DND-41 (cell line): ENCODE measurements at regions not wholly inside any gene's neighbourhood (a gene's known extent, or its start where the extent isn't known, plus 50 kb on each side); places are given as distances from the start of the nearest gene placed in this dataset.

Experiments
- ATAC-seq: fragments of 200-7000 bp; cut with Tn5 transposase; 3 replicates; pipeline ENCODE4 v1.9.1; 2021; ENCODE audit warnings: low read depth; ENCODE audit not compliant: insufficient read depth
- DNase-seq: peaks from one replicate; pipeline ENCODE4 v3.0.0-alpha.2; 2020
- H2AFZ ChIP-seq: 2 replicates; pipeline ENCODE4 v1.6.0; 2012; ENCODE audit warnings: low read depth, low read length
- H3K27ac ChIP-seq: 2 replicates; pipeline ENCODE4 v1.5.1; 2012; ENCODE audit warnings: low read length, inconsistent platforms
- H3K27me3 ChIP-seq: fragments of 200-600 bp; sonication (generic); 2 replicates; pipeline ENCODE4 v1.6.0; 2012; ENCODE audit warnings: low read length, mild to moderate bottlenecking, inconsistent platforms; ENCODE audit not compliant: insufficient read depth, poor library complexity
- H3K36me3 ChIP-seq: 2 replicates; pipeline ENCODE4 v1.5.1; 2012; ENCODE audit warnings: low read length, inconsistent platforms; ENCODE audit not compliant: insufficient read depth
- H3K4me1 ChIP-seq: 2 replicates; pipeline ENCODE4 v1.5.1; 2012; ENCODE audit warnings: mild to moderate bottlenecking, low read length; ENCODE audit not compliant: insufficient read depth
- H3K4me2 ChIP-seq: 2 replicates; pipeline ENCODE4 v1.6.0; 2012; ENCODE audit warnings: mild to moderate bottlenecking, moderate library complexity, low read length, inconsistent platforms; ENCODE audit not compliant: insufficient read depth
- H3K4me3 ChIP-seq, 2 experiments: fragments of 200-600 bp in 1 of 2; shearing (Covaris generic) in 1 of 2; 2 replicates each; pipeline ENCODE4 v1.5.1; 2012 to 2016; ENCODE audit warnings: inconsistent platforms in 2 of 2, low read length in 2 of 2, mild to moderate bottlenecking in 2 of 2, low read depth in 1 of 2, moderate library complexity in 1 of 2
- H3K79me2 ChIP-seq: 2 replicates; pipeline ENCODE4 v1.6.0; 2012; ENCODE audit warnings: low read length, inconsistent platforms; ENCODE audit not compliant: insufficient read depth
- H3K9ac ChIP-seq: 2 replicates; pipeline ENCODE4 v1.6.0; 2012; ENCODE audit warnings: low read depth, mild to moderate bottlenecking, inconsistent platforms, low read length, moderate library complexity
- H3K9me3 ChIP-seq: 2 replicates; pipeline ENCODE4 v1.5.1; 2012; ENCODE audit warnings: low read length, moderate library complexity, mild to moderate bottlenecking, inconsistent platforms; ENCODE audit not compliant: insufficient read depth, severe bottlenecking
- H4K20me1 ChIP-seq: 2 replicates; pipeline ENCODE4 v1.6.0; 2012; ENCODE audit warnings: low read length; ENCODE audit not compliant: insufficient read depth
- EZH2 ChIP-seq: IDR thresholded peaks from 3 replicates; pipeline ENCODE4 v1.6.1; 2012; ENCODE audit warnings: borderline replicate concordance, low read depth, mild to moderate bottlenecking, moderate library complexity, low read length, inconsistent platforms; ENCODE audit not compliant: severe bottlenecking
- TF ChIP-seq, protein P1 (sequence below): IDR thresholded peaks from 2 replicates; pipeline ENCODE4 v1.5.1; 2012; ENCODE audit warnings: borderline replicate concordance, low read length, moderate library complexity, mild to moderate bottlenecking; ENCODE audit not compliant: poor library complexity, severe bottlenecking; ENCODE audit errors: extremely low read depth

DNA sequence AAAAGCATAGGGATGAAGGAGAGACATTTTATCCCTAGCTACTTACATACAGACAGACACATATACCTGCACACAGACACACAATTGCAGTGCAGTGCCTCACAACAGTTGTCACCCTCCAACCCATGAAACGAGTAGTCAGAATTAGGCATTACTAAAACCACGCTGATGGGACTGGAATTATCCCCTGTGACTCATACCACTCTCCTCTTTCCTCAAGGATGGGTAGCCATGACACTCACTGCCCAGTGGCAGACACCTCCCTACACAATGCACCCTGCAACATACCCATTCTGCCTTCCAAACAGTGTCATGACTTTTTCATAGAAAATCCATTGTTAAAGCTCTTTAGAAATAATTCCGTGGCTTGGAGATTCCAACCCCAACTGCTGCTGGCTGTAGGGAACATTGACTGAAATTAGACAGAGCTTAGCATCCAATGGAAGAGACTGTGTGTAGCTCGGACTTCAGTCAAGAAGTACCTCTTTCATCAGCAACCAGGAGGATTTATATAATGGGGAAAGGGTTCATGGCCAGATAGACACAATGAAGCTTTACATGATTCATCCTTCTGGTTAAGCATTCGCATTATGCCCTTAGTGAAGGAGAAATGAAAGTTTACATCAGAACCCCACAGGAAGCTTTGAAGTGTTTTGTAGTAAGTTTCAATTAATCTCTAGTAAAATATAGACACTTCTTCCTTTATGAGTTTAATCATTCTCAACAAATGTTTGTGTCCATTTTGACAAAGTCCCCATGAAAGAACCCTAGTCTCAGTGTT is 155.2 kb downstream of the FBXO15 start:
- Histone ChIP-seq H3K27me3 (no peaks in the 10 kb centered on the region), H3K4me2 (no peak overlapping the region), H2AFZ (no peak overlapping the region), H3K27ac (no peak overlapping the region), H3K9ac (no peak overlapping the region), H3K79me2 (no peaks in the 10 kb centered on the region), H3K36me3 (no peaks in the 10 kb centered on the region), H3K4me1 (no peaks in the 10 kb centered on the region), H3K4me3 (no peak overlapping the region), H4K20me1 (no peaks in the 10 kb centered on the region), H3K9me3 (peaks cover 5% of the 10 kb centered on the region)
- DNase-seq: no peak
- no peak for ATAC-seq
- TF ChIP-seq, protein P1, sequence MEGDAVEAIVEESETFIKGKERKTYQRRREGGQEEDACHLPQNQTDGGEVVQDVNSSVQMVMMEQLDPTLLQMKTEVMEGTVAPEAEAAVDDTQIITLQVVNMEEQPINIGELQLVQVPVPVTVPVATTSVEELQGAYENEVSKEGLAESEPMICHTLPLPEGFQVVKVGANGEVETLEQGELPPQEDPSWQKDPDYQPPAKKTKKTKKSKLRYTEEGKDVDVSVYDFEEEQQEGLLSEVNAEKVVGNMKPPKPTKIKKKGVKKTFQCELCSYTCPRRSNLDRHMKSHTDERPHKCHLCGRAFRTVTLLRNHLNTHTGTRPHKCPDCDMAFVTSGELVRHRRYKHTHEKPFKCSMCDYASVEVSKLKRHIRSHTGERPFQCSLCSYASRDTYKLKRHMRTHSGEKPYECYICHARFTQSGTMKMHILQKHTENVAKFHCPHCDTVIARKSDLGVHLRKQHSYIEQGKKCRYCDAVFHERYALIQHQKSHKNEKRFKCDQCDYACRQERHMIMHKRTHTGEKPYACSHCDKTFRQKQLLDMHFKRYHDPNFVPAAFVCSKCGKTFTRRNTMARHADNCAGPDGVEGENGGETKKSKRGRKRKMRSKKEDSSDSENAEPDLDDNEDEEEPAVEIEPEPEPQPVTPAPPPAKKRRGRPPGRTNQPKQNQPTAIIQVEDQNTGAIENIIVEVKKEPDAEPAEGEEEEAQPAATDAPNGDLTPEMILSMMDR: no peak
- TF ChIP-seq EZH2: no peak

DNA sequence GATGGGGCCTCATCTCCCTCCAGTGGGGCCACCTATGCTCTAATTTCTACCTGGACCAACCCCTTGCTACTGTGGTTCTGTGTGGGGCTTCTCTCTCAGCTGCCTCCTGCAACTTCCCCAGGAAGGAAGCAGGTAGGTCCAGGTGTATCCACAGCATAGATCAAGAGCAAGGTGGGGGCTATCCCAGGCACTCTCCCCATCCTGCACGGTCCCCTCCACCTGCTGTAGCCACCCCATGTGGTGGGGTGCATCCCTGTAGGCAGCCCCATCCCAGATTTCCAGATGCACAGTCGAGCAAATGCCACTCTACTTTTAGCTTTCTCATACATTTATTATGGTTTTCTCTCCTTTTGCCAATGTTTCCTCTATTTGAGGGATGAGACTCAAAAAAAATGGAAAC is 156.1 kb downstream of the FBXO15 start:
- Histone ChIP-seq H3K4me1 (no peaks in the 10 kb centered on the region), H4K20me1 (no peaks in the 10 kb centered on the region), H3K79me2 (no peaks in the 10 kb centered on the region), H3K36me3 (no peaks in the 10 kb centered on the region), H3K4me2 (no peak overlapping the region), H3K9ac (no peak overlapping the region), H2AFZ (no peak overlapping the region), H3K27ac (no peak overlapping the region), H3K4me3 (no peak overlapping the region), H3K9me3 (peaks cover 2% of the 10 kb centered on the region), H3K27me3 (no peaks in the 10 kb centered on the region)
- no peak for ATAC-seq
- DNase-seq: no peak
- TF ChIP-seq EZH2: no peak
- TF ChIP-seq, protein P1: no peak

DNA sequence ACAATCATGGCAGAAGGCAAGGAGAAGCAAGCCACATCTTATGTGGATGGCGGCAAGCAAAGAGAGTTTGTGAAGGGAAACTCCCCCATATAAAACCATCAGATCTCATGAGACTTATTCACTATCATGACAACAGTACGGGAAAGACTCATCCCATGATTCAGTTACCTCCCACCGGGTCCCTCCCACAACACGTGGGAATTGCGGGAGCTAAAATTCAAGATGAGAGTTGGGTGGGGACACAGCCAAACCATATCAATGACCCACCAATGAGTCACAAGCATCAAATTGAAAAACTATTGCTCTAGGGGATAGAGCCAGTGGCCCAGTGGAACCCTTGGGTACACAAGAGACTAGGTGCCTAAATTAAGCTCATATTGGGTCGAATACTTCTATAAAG is 157.4 kb downstream of the FBXO15 start:
- H3K4me1 ChIP-seq: no peaks in the 10 kb centered on the region
- no peaks in the 10 kb centered on the region for H3K27me3 ChIP-seq
- no peak overlapping the region for H2AFZ ChIP-seq
- no peak overlapping the region for H3K4me3 ChIP-seq
- DNase-seq (no peak), ATAC-seq (no peak)
- TF ChIP-seq EZH2: no peak
- TF ChIP-seq, protein P1: no peak
- H3K9ac ChIP-seq: no peak overlapping the region
- peaks cover 2% of the 10 kb centered on the region for H3K9me3 ChIP-seq
- H4K20me1 ChIP-seq: no peaks in the 10 kb centered on the region
- no peak overlapping the region for H3K27ac ChIP-seq
- no peak overlapping the region for H3K4me2 ChIP-seq
- H3K36me3 ChIP-seq: no peaks in the 10 kb centered on the region
- H3K79me2 ChIP-seq: no peaks in the 10 kb centered on the region
